ENCODE measurements at regions not wholly inside any gene's neighbourhood (a gene's known extent, or its start where the extent isn't known, plus 50 kb on each side); places are given as distances from the start of the nearest gene placed in this dataset.

- no TSS peak for BruUV-seq (replicated peaks)
These were observed 77.9 kb upstream of the ABLIM1 start for GRCh38 chr10:114735946-114736345.

More at GRCh38 chr10:114735946-114736345, 77.9 kb upstream of the ABLIM1 start:
- Histone ChIP-seq H4K20me1 (ENCODE audit: insufficient read depth, low read length) (no peaks in the 10 kb centered on the region), H3K9me3 (ENCODE audit: control insufficient read depth, insufficient read depth, low read length) (no peaks in the 10 kb centered on the region), H2BK15ac (ENCODE audit: low read depth, low read length) (no peak overlapping the region), H3K4me1 (ENCODE audit: control insufficient read depth, insufficient read depth, low read length) (no peaks in the 10 kb centered on the region), H4K91ac (ENCODE audit: insufficient read depth, low read depth, low read length) (no peak overlapping the region), H3K27ac (ENCODE audit: insufficient read depth, low read length) (no peak overlapping the region), H3K4me3 (ENCODE audit: insufficient read depth, low read depth, low read length) (no peak overlapping the region), H3K36me3 (ENCODE audit: control insufficient read depth, insufficient read depth, low read length) (no peaks in the 10 kb centered on the region), H3K18ac (ENCODE audit: low read depth, low read length) (no peak overlapping the region), H3K79me1 (ENCODE audit: low read depth in 1 of 2, low read length in 2 of 2) (no peaks in the 10 kb centered on the region), H3K4me2 (ENCODE audit: low read depth, low read length) (no peak overlapping the region), H3K4ac (ENCODE audit: low read depth, low read length) (no peak overlapping the region), H3K27me3 (ENCODE audit: control insufficient read depth, insufficient read depth, low read length) (no peaks in the 10 kb centered on the region), H4K5ac (ENCODE audit: low read depth, low read length) (no peak overlapping the region), H3K9me1 (ENCODE audit: insufficient read depth, low read length) (no peaks in the 10 kb centered on the region), H3K23ac (ENCODE audit: low read depth, low read length) (no peak overlapping the region), H3K56ac (ENCODE audit: extremely low read depth, insufficient read depth, low read length) (no peak overlapping the region), H2AK5ac (ENCODE audit: low read depth, low read length) (no peak overlapping the region), H2BK20ac (ENCODE audit: low read depth, low read length) (no peak overlapping the region), H3K9ac (ENCODE audit: low read depth, low read length) (no peak overlapping the region), H2BK120ac (ENCODE audit: low read depth, low read length) (no peak overlapping the region), H4K8ac (ENCODE audit: low read depth in 2 of 2, low read length in 2 of 2) (no peak overlapping the region), H2AFZ (replicated peaks; ENCODE audit: low read length, poor library complexity) (no peak overlapping the region), H3K14ac (replicated peaks; ENCODE audit: low read depth, low read length) (no peak overlapping the region), H2BK5ac (ENCODE audit: low read depth, low read length, poor library complexity, severe bottlenecking) (no peak overlapping the region), H2AK9ac (replicated peaks; ENCODE audit: low read depth, low read length, poor library complexity) (no peak overlapping the region)
- in situ Hi-C loops (cut with MboI; ENCODE audit: low sequenced_read_pairs) = no loop called here
- intact Hi-C loops (cut with micrococcal nuclease) = no loop called here
- dilution Hi-C loops (cut with HindIII; ENCODE audit: low sequenced_read_pairs, unreplicated experiment) = no loop called here
- POLR2A ChIA-PET (ENCODE audit: unreplicated experiment) = no interaction called here
- TF ChIP-seq CHD1 (IDR thresholded peaks at IDR 0.05; ENCODE audit: low read depth, low read length) (no peak), RAD21 (IDR thresholded peaks at IDR 0.05; ENCODE audit: low read length) (no peak), CEBPB (IDR thresholded peaks at IDR 0.05; ENCODE audit: low read depth, low read length) (no peak), SMC3 (IDR thresholded peaks at IDR 0.05; ENCODE audit: low read depth, low read length) (no peak), CTCF (conservative IDR thresholded peaks at IDR 0.05; ENCODE audit: low read depth, low read length) (no peak), FOS (IDR thresholded peaks at IDR 0.05; ENCODE audit: low read depth, low read length) (no peak), USF2 (IDR thresholded peaks at IDR 0.05; ENCODE audit: low read depth, low read length) (no peak), NFE2L2 (IDR thresholded peaks at IDR 0.05; ENCODE audit: low read depth, low read length) (no peak), POLR2A (IDR thresholded peaks at IDR 0.05; ENCODE audit: low read depth, low read length) (no peak), MAFK (IDR thresholded peaks at IDR 0.05; ENCODE audit: low read depth, low read length) (no peak), MXI1 (IDR thresholded peaks at IDR 0.05; ENCODE audit: borderline replicate concordance, low read depth, low read length) (no peak), RCOR1 (IDR thresholded peaks at IDR 0.05; ENCODE audit: insufficient replicate concordance, low read length) (no peak)
- no peak for DNase-seq
- CTCF ChIA-PET = no interaction called here
- no peak for ATAC-seq (ENCODE audit: low read depth)
